HepG2 (cell line): ENCODE measurements at regions not wholly inside any gene's neighbourhood (a gene's known extent, or its start where the extent isn't known, plus 50 kb on each side); places are given as distances from the start of the nearest gene placed in this dataset.

Experiments
- ATAC-seq: fragments of 200-7000 bp; cut with Tn5 transposase; 3 replicates; pipeline ENCODE4 v1.9.1; 2020; ENCODE audit warnings: mild to moderate bottlenecking, moderate library complexity
- BruUV-seq: library from RNA; stranded (reverse); fragments of 400-500 nt; replicated peaks from 2 replicates; lab custom pipeline; 2021; lab: Mats Ljungman, UMichigan
- CTCF ChIA-PET: fragments of 300-600 bp; formaldehyde crosslinking; extraction: SDS; loops from one replicate; lab custom pipeline; 2021; ENCODE audit warnings: low total read pairs, inconsistent platforms, low intra/inter-chr PET ratio; lab: Yijun Ruan, JAX
- POLR2A ChIA-PET: fragments of 350-600 bp; sonication (Branson Sonifier 250); formaldehyde crosslinking; loops from one replicate; lab custom pipeline; 2020; ENCODE audit warnings: antibody characterized with exemption, inconsistent platforms; lab: Yijun Ruan, JAX
- DNase-seq: peaks from one replicate; pipeline ENCODE4 v3.0.0-alpha.2; 2015; ENCODE audit warnings: low spot score
- FAIRE-seq: peaks from 3 replicates; lab custom pipeline; 2011; peaks lifted over from hg19 to GRCh38; lab: Jason Lieb, UNC
- H2AFZ ChIP-seq: one replicate; pipeline ENCODE4 v1.6.1; 2011; ENCODE audit warnings: low read length, inconsistent platforms
- H3K27ac ChIP-seq: fragments of 300-600 bp; 3 replicates; pipeline ENCODE4 v1.8.0; 2011; ENCODE audit warnings: mixed run types, mild to moderate bottlenecking, mixed read lengths, low read length, inconsistent platforms; ENCODE audit not compliant: insufficient read depth; ENCODE audit errors: extremely low read length
- H3K27me3 ChIP-seq, 2 experiments: fragments of 200-600 bp in 1 of 2; 2 replicates in 1 of 2; 3 replicates in 1 of 2; pipeline versions ENCODE4 v1.6.0 to v1.8.0; 2011; ENCODE audit warnings: low read length in 2 of 2, mild to moderate bottlenecking in 2 of 2, moderate library complexity in 2 of 2, inconsistent platforms in 1 of 2; ENCODE audit not compliant: insufficient read depth in 2 of 2, control insufficient read depth in 1 of 2
- H3K36me3 ChIP-seq, 2 experiments: fragments of 200-600 bp in 1 of 2; replicated peaks in 1 of 2; 2 replicates in 1 of 2; 3 replicates in 1 of 2; pipeline versions ENCODE4 v1.5.1 to v1.8.0; 2011; ENCODE audit warnings: low read length in 2 of 2, inconsistent platforms in 1 of 2; ENCODE audit not compliant: insufficient read depth in 2 of 2, control insufficient read depth in 1 of 2
- H3K4me1 ChIP-seq: 2 replicates; pipeline ENCODE4 v1.5.1; 2012; ENCODE audit warnings: low read length, inconsistent platforms; ENCODE audit not compliant: insufficient read depth
- H3K4me2 ChIP-seq: 2 replicates; pipeline ENCODE4 v1.6.0; 2011; ENCODE audit warnings: low read depth, low read length, inconsistent platforms
- H3K4me3 ChIP-seq, 3 experiments: fragments of 200-600 bp in 1 of 3; sonication (generic), shearing (Covaris generic) in 1 of 3; replicated peaks in 1 of 3; 2 replicates each; pipeline ENCODE4 v1.5.1; 2011 to 2016; ENCODE audit warnings: low read length in 3 of 3, inconsistent platforms in 2 of 3, low read depth in 2 of 3, mild to moderate bottlenecking in 2 of 3, control low read depth in 1 of 3, mixed read lengths in 1 of 3; ENCODE audit not compliant: insufficient read depth in 1 of 3
- H3K79me2 ChIP-seq: one replicate; pipeline ENCODE4 v1.6.1; 2011; ENCODE audit warnings: low read length, inconsistent platforms; ENCODE audit not compliant: insufficient read depth
- H3K9ac ChIP-seq: 2 replicates; pipeline ENCODE4 v1.6.0; 2011; ENCODE audit warnings: mild to moderate bottlenecking, low read depth, low read length, inconsistent platforms; ENCODE audit not compliant: insufficient read depth
- H3K9me3 ChIP-seq: 2 replicates; pipeline ENCODE4 v1.5.1; 2012; ENCODE audit warnings: mild to moderate bottlenecking, low read length
- H4K20me1 ChIP-seq: 2 replicates; pipeline ENCODE4 v1.6.0; 2011; ENCODE audit warnings: inconsistent platforms, mild to moderate bottlenecking, low read length, moderate library complexity; ENCODE audit not compliant: insufficient read depth
- ATF1 ChIP-seq: IDR thresholded peaks from 2 replicates; pipeline ENCODE4 v1.6.1; 2016; ENCODE audit warnings: mild to moderate bottlenecking, control low read depth
- FOSL1 ChIP-seq: sonication (generic); formaldehyde crosslinking; IDR thresholded peaks from 2 replicates; pipeline ENCODE4 v1.9.0; 2021; ENCODE audit warnings: missing genetic modification reagents, borderline replicate concordance
- FOXO1 ChIP-seq: sonication (generic); formaldehyde crosslinking; IDR thresholded peaks from 2 replicates; pipeline ENCODE4 v1.4.0; 2020; ENCODE audit warnings: missing genetic modification reagents
- SNAI1 ChIP-seq: sonication (generic); formaldehyde crosslinking; IDR thresholded peaks from 2 replicates; pipeline ENCODE4 v1.5.0; 2020; ENCODE audit warnings: mild to moderate bottlenecking, missing genetic modification reagents, borderline replicate concordance
- TRIM24 ChIP-seq: sonication (generic); formaldehyde crosslinking; IDR thresholded peaks from 2 replicates; pipeline ENCODE4 v1.8.0; 2022; ENCODE audit warnings: mild to moderate bottlenecking, missing genetic modification reagents
- WIZ ChIP-seq: sonication (generic); formaldehyde crosslinking; IDR thresholded peaks from 2 replicates; pipeline ENCODE4 v1.5.1; 2020; ENCODE audit warnings: mild to moderate bottlenecking, missing genetic modification reagents
- XBP1 ChIP-seq: sonication (generic); formaldehyde crosslinking; IDR thresholded peaks from 2 replicates; pipeline ENCODE4 v1.5.0; 2020; ENCODE audit warnings: missing genetic modification reagents
- ZBTB20 ChIP-seq: sonication (generic); formaldehyde crosslinking; IDR thresholded peaks from 2 replicates; pipeline ENCODE4 v1.8.1; 2023; ENCODE audit warnings: missing genetic modification reagents, low read depth, mild to moderate bottlenecking, borderline replicate concordance
- ZBTB42 ChIP-seq: sonication (generic); formaldehyde crosslinking; IDR thresholded peaks from 2 replicates; pipeline ENCODE4 v1.5.0; 2020; ENCODE audit warnings: mild to moderate bottlenecking, missing genetic modification reagents
- ZNF260 ChIP-seq: sonication (generic); formaldehyde crosslinking; IDR thresholded peaks from 2 replicates; pipeline ENCODE4 v1.4.0; 2020; ENCODE audit warnings: missing genetic modification reagents, low read depth, mild to moderate bottlenecking, borderline replicate concordance
- ZNF687 ChIP-seq: sonication (generic); formaldehyde crosslinking; IDR thresholded peaks from 2 replicates; pipeline ENCODE4 v1.5.1; 2020; ENCODE audit warnings: mild to moderate bottlenecking, missing genetic modification reagents, moderate library complexity
- WGBS: methylation state at CpG from one replicate; pipeline ENCODE4 v1.1.6; 2017; ENCODE audit warnings: low lambda C conversion rate; 5-methylcytosine and 5-hydroxymethylcytosine counted together
- in situ Hi-C: cut with HindIII; loops from 2 replicates; pipeline ENCODE4 v1.10.0; 2017; ENCODE audit warnings: low pct_unique_long_range_greater_than_20kb; ENCODE audit not compliant: extremely low pct_ligation_motif_present
- intact Hi-C: fragments of 100-400 bp; cut with micrococcal nuclease; formaldehyde crosslinking; loops from one replicate; pipeline ENCODE4 v1.10.0; 2022; ENCODE audit not compliant: unreplicated experiment
- TF ChIP-seq, protein P1 (sequence below): sonication (generic); formaldehyde crosslinking; IDR thresholded peaks from 2 replicates; pipeline ENCODE4 v1.4.0; 2020; ENCODE audit warnings: missing genetic modification reagents

DNA sequence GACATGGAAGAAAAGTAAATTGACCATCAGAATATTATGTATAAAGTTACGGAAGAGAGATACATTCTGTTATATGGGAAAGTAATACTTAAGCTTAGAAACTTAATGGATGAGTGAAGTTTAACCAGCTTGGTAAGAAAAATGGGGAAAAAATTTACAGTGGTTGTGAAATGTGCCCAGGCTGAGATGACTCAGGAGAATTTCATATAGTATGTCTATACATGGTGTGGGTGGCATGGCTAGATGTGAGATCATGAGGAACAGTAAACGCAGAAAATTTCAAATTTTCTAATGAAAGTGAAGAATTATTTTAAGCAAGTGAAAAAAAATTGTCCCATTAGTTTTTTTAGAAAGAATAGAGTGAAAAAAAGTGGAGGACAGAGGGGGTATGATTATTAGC lies 552.5 kb upstream of the SORCS1 start:
- no peak for FAIRE-seq
- no peak for DNase-seq
- Histone ChIP-seq H3K9me3 (peaks cover 83% of the 10 kb centered on the region), H3K79me2 (no peaks in the 10 kb centered on the region), H3K27ac (no peak overlapping the region), H3K4me1 (no peaks in the 10 kb centered on the region), H3K9ac (no peak overlapping the region), H3K4me2 (no peak overlapping the region), H2AFZ (no peak overlapping the region), H3K4me3 (no peak overlapping the region), H3K27me3 (no peaks in the 10 kb centered on the region), H3K36me3 (no peaks in the 10 kb centered on the region), H4K20me1 (no peaks in the 10 kb centered on the region)
- TF ChIP-seq FOXO1 (CRISPR knock-in tag) (no peak), FOSL1 (CRISPR knock-in tag) (no peak), ZNF687 (CRISPR knock-in tag) (no peak), ZBTB20 (CRISPR knock-in tag) (no peak), SNAI1 (CRISPR knock-in tag) (no peak), ZBTB42 (CRISPR knock-in tag) (no peak), ATF1 (CRISPR knock-in tag) (no peak), WIZ (CRISPR knock-in tag) (no peak), ZNF260 (CRISPR knock-in tag) (no peak), XBP1 (CRISPR knock-in tag) (no peak), TRIM24 (CRISPR knock-in tag) (no peak)
- TF ChIP-seq, protein P1, sequence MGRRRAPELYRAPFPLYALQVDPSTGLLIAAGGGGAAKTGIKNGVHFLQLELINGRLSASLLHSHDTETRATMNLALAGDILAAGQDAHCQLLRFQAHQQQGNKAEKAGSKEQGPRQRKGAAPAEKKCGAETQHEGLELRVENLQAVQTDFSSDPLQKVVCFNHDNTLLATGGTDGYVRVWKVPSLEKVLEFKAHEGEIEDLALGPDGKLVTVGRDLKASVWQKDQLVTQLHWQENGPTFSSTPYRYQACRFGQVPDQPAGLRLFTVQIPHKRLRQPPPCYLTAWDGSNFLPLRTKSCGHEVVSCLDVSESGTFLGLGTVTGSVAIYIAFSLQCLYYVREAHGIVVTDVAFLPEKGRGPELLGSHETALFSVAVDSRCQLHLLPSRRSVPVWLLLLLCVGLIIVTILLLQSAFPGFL (CRISPR knock-in tag): no peak
- ChIA-PET CTCF (no interaction called here), POLR2A (no interaction called here)
- in situ Hi-C loops (no loop called here), intact Hi-C loops (no loop called here)
- no TSS peak for BruUV-seq
- WGBS: 26% methylated on average over 2 of the region's 2 CpGs
- no peak for ATAC-seq
